SU-DHL-6 (cell line): ENCODE measurements at regions not wholly inside any gene's neighbourhood (a gene's known extent, or its start where the extent isn't known, plus 50 kb on each side); places are given as distances from the start of the nearest gene placed in this dataset.

Source experiments
- H2AFZ ChIP-seq: fragments of 200-600 bp; sonication (generic); 2 replicates; pipeline ENCODE4 v1.6.1; 2014; ENCODE audit warnings: low read depth, mild to moderate bottlenecking, moderate library complexity, mixed read lengths, antibody characterized with exemption, low read length; ENCODE audit not compliant: severe bottlenecking
- H3F3A ChIP-seq: fragments of 200-600 bp; shearing (Covaris generic); 2 replicates; pipeline ENCODE4 v1.6.0; 2016; ENCODE audit warnings: antibody characterized with exemption, mild to moderate bottlenecking; ENCODE audit not compliant: insufficient read depth
- H3K27ac ChIP-seq: fragments of 200-600 bp; sonication (generic); 2 replicates; pipeline ENCODE4 v1.5.1; 2016; ENCODE audit warnings: low read depth, mild to moderate bottlenecking, low read length, moderate library complexity, mixed read lengths
- H3K27me3 ChIP-seq: fragments of 200-600 bp; sonication (generic), shearing (Covaris generic); 2 replicates; pipeline ENCODE4 v1.6.0; 2014; ENCODE audit warnings: mild to moderate bottlenecking, low read length
- H3K36me3 ChIP-seq: fragments of 200-600 bp; sonication (generic); 2 replicates; pipeline ENCODE4 v1.6.1; 2014; ENCODE audit warnings: mild to moderate bottlenecking, low read length, mixed read lengths
- H3K4me2 ChIP-seq: fragments of 300-600, 200-600 bp; shearing (Covaris generic), sonication (generic); 2 replicates; pipeline ENCODE4 v1.6.0; 2014; ENCODE audit warnings: low read length, low read depth, mild to moderate bottlenecking; ENCODE audit not compliant: poor library complexity, severe bottlenecking
- H3K4me3 ChIP-seq: fragments of 200-600 bp; sonication (generic); 2 replicates; pipeline ENCODE4 v1.5.1; 2014; ENCODE audit warnings: antibody characterized with exemption, low read length, mild to moderate bottlenecking, mixed read lengths; ENCODE audit not compliant: insufficient read depth, poor library complexity, severe bottlenecking
- H3K79me2 ChIP-seq: fragments of 200-600 bp; sonication (generic); 2 replicates; pipeline ENCODE4 v1.6.1; 2014; ENCODE audit warnings: mild to moderate bottlenecking, low read length, moderate library complexity; ENCODE audit not compliant: insufficient read depth
- H3K9ac ChIP-seq: fragments of 200-600 bp; sonication (generic); 2 replicates; pipeline ENCODE4 v1.7.0; 2014; ENCODE audit warnings: mild to moderate bottlenecking, low read length
- H3K9me2 ChIP-seq: fragments of 200-600 bp; sonication (generic); replicated peaks from 2 replicates; pipeline ENCODE4 v1.6.1; 2014; ENCODE audit warnings: low read length; ENCODE audit not compliant: insufficient read depth
- H3K9me3 ChIP-seq: fragments of 200-600 bp; sonication (generic); 2 replicates; pipeline ENCODE4 v1.6.1; 2014; ENCODE audit warnings: low read length, mixed read lengths; ENCODE audit not compliant: insufficient read depth
- H4K20me1 ChIP-seq: fragments of 200-600 bp; sonication (generic); 2 replicates; pipeline ENCODE4 v1.6.1; 2014; ENCODE audit warnings: low read depth, mild to moderate bottlenecking, antibody characterized with exemption, low read length, moderate library complexity, mixed read lengths
- CTCF ChIP-seq: fragments of 200-600 bp; sonication (generic); IDR thresholded peaks from one replicate; pipeline ENCODE4 v1.5.1; 2017; ENCODE audit warnings: antibody characterized with exemption, mild to moderate bottlenecking, low read length, moderate library complexity; ENCODE audit not compliant: insufficient read depth, poor library complexity, severe bottlenecking
- EZH2phosphoT487 ChIP-seq: fragments of 200-600 bp; sonication (generic), shearing (Covaris generic); conservative IDR thresholded peaks from 2 replicates; pipeline ENCODE4 v1.6.1; 2018; ENCODE audit warnings: mild to moderate bottlenecking, antibody characterized with exemption, low read length, moderate library complexity, mixed read lengths

DNA sequence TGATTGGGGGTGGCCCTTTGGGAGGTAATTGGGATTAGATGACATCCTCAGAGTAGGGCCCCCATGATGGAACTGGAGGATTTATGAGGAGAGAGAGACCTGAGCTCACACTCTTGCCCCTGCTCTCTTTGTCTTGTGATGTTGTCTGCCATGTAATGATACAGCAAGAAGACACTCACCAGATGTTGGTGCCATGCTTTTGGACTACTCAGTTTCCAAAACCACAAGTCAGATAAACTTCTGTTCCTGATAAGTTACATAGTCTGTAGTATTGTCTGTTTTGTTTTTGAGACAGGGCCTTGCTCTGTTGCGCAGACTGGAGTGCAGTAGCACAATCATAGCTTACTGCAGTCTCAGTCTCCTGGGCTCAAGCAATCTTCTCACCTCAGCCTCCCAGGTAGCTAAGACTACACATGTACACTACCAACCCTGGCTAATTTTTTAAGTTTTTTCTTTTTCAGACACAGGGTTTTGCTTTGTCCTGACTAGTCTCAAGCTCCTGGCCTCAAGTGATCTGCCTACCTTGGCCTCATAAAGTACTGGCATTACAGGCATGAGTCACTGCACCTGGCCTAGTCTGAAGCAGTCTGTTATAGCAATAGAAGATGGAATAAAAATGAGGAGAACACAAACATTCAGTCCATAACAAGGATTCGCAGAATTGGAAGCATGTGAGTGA is 115.0 kb upstream of the GALNT2 start:
- Histone ChIP-seq H3K9ac (no peak overlapping the region), H3K79me2 (no peaks in the 10 kb centered on the region), H3K9me2 (no peaks in the 10 kb centered on the region), H2AFZ (no peak overlapping the region), H3K36me3 (no peaks in the 10 kb centered on the region), H3K9me3 (no peaks in the 10 kb centered on the region), H3K4me3 (no peak overlapping the region), H3K27me3 (no peaks in the 10 kb centered on the region), H4K20me1 (no peaks in the 10 kb centered on the region), H3F3A (no peaks in the 10 kb centered on the region), H3K27ac (no peak overlapping the region), H3K4me2 (no peak overlapping the region)
- TF ChIP-seq EZH2phosphoT487 = no peak
- no peak for TF ChIP-seq CTCF

GRCh38 chr1:229952670-229953520 is 114.1 kb upstream of the GALNT2 start:
- no peak overlapping the region for H2AFZ ChIP-seq
- H3K27me3 ChIP-seq = no peaks in the 10 kb centered on the region
- H3K4me3 ChIP-seq = no peak overlapping the region
- TF ChIP-seq EZH2phosphoT487 = no peak
- TF ChIP-seq CTCF = no peak
- H3K9me2 ChIP-seq = no peaks in the 10 kb centered on the region
- H3K79me2 ChIP-seq = no peaks in the 10 kb centered on the region
- H3K27ac ChIP-seq = no peak overlapping the region
- H4K20me1 ChIP-seq = no peaks in the 10 kb centered on the region
- H3K9me3 ChIP-seq = no peaks in the 10 kb centered on the region
- no peak overlapping the region for H3K9ac ChIP-seq
- H3K4me2 ChIP-seq = no peak overlapping the region
- no peaks in the 10 kb centered on the region for H3F3A ChIP-seq
- H3K36me3 ChIP-seq = no peaks in the 10 kb centered on the region

DNA sequence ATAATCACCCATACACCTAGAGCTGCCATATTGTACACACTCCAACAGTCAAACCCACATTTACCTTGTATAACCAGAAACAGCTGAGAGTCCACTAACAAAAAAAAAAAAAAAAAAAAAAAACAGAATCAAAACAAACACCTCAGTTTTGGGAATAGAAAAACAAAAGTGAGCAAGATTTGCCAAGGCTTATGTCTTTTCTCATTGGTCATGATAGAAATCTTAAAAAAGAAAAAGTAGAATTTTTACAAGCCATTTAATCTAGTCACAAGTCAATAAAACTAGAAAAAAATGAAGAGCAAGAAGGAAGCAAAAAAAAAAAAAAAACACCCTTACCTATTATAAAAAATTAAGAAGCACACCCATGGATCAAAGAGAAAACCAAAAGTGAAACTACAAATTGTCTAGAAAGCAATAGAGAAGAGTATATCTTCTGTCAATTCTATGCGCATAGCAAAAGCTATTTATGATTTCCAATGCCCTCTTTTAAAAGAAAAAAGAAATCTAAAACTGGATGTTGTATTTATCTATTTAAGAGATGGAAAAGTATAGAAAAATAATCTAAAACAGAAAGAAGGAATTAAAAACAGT is 113.2 kb upstream of the GALNT2 start:
- no peak overlapping the region for H3K4me3 ChIP-seq
- no peak overlapping the region for H3K9ac ChIP-seq
- no peaks in the 10 kb centered on the region for H3K9me2 ChIP-seq
- no peaks in the 10 kb centered on the region for H3K9me3 ChIP-seq
- no peak overlapping the region for H3K4me2 ChIP-seq
- no peaks in the 10 kb centered on the region for H3K79me2 ChIP-seq
- no peak overlapping the region for H3K27ac ChIP-seq
- no peaks in the 10 kb centered on the region for H4K20me1 ChIP-seq
- no peaks in the 10 kb centered on the region for H3K27me3 ChIP-seq
- no peak overlapping the region for H2AFZ ChIP-seq
- TF ChIP-seq EZH2phosphoT487 (no peak), CTCF (no peak)
- H3K36me3 ChIP-seq = no peaks in the 10 kb centered on the region
- no peaks in the 10 kb centered on the region for H3F3A ChIP-seq
